GM18870 (cell line): ENCODE measurements at regions not wholly inside any gene's neighbourhood (a gene's known extent, or its start where the extent isn't known, plus 50 kb on each side); places are given as distances from the start of the nearest gene placed in this dataset.
"Not testable (repeated sequence)": the region's sequence is repeated elsewhere in the genome, so short reads cannot be mapped to it uniquely, and the experiment has no call there.

ENCODE experiments used
- ATAC-seq: cut with Tn5 transposase; IDR thresholded peaks from one replicate; pipeline ENCODE4 v1.9.1; 2021; ENCODE audit warnings: moderate library complexity; ENCODE audit not compliant: unreplicated experiment

- no peak for ATAC-seq
These were observed 88.9 kb upstream of the COL1A2 start for GRCh38 chr7:94305836-94306235.

- no peak for ATAC-seq
These were observed 87.2 kb upstream of the COL1A2 start for GRCh38 chr7:94307399-94308048.

DNA sequence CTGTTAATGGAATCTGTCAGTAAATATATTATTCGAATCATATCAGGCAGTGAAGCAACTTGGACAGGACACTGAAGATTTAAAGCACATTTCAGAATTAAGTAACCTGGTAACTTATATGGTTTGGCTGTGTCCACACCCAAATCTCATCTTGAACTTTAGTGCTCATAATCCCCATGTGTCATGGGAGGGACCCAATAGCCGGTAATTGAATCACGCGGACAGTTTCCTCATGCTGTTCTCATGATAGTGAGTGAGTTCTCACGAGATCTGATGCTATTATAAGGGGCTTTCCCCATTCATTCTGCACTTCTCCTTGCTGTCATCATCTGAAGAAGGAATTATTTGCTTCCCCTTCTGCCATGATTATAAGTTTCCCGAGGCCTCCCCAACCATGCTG lies 83.2 kb upstream of the COL1A2 start:
- ATAC-seq, result no peak

GRCh38 chr7:94313926-94314325 lies 80.8 kb upstream of the COL1A2 start:
- ATAC-seq, result no peak

GRCh38 chr7:94314413-94315410 lies 80.0 kb upstream of the COL1A2 start:
- no peak for ATAC-seq

DNA sequence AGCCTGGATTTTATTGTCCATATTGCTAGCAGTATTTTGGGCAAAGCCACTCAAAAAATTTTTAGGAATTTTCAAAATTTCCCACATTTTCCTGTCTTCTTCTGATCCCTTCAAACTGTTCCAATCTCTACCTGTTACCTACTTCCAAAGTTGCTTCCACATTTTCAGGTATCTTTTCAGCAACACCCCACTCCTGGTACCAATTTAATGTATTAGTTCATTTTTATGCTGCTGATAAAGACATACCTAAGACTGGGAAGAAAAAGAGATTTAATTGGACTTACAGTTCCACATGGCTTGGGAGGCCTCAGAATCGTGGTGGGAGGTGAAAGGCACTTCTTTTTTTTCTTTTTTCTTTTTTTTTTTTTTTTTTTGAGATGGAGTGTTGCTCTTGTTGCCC lies 73.6 kb upstream of the COL1A2 start:
- not testable (repeated sequence) for ATAC-seq

DNA sequence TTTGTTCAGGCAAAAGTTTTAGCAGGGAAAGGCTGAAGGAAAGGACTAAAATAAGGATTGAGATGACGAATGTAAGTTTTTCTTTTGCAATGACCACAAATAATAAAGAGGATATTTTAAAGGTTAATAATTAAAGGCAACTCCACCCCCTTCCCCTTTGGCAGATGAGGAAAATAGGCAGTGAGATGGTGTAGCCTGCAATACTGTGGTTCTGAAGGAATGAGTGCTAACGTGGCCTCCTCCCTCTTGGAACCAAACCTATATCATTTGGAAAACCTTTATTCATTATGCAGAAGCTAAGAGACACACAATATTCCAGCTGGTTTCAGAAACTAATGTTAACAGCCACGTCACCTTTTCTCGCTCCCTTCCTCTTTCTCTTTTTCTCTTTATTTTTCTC lies 70.9 kb upstream of the COL1A2 start:
- ATAC-seq, result no peak

DNA sequence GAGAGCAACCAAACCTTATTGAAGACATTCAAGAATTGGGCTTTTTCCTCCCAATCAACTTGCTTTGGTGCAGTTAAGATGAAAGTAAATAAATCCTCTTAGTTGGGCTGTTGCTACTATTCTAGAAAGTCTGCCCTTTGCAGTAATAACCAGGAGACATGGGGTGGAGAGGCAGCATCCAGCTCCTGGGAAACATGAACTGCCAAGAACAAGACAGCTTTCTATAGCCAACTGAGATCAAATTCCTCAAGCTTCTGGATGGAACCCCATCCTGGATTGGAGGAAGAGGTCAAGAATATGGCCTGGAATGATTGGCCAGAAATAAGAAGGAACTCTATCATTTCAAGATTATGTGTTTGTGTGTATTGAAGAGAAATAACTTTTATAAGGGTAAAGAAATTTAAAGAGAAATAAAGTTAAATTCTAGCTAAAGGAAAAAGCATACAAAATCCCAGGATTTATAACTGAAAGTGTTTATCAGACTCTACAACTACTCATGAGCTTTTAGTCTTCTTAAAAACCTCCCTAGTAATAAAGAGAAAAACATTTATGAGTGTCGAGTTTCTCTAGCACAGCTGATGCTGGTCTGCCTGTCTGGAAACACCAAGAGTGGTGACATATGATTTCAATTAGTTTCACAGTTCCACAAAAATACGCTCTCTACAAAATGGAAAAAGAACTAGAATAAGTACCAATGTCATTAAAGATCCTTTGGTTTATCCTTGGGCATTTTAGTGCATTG lies 70.1 kb upstream of the COL1A2 start:
- ATAC-seq, result no peak

DNA sequence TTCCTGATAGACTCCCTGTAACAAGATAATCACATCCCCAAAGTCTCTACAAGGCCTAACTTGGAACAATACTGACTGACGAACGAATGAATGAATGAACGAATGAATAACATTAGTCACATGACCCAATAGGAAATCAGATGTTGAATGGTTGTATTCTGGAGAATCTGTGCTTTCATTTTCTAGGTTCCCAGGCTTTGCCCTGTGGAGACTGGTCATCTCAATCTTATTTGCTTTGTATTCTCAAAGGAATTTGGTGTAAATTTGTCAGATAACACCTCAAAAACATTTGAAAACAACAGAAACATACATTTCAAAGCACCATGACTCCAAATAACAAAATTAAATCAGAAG lies 69.6 kb upstream of the COL1A2 start:
- ATAC-seq, result no peak

- no peak for ATAC-seq
These were observed 64.2 kb upstream of the COL1A2 start for GRCh38 chr7:94330269-94331020.

DNA sequence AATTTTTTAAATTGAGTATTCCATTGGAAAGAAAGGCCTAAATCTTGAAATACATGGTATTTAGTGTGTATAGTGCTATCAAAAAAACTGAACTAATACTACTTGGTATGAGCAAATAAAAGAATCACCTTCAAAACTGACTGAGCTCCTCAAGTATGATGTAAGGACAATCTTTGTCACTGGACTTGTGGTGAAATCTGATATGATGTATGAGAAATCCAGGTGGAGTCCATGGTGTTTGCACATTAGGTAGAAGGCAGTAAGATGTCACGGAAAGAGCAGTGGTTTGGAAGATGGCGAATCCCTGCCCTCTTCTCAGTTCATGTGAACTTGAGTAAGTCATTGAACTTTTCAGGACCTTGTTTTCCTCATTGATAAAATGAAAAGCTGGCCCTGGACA lies 62.1 kb upstream of the COL1A2 start:
- no peak for ATAC-seq

- ATAC-seq, result no peak
These were observed 60.9 kb upstream of the COL1A2 start for GRCh38 chr7:94333810-94334209.

- ATAC-seq, result no peak
These were observed 59.1 kb upstream of the COL1A2 start for GRCh38 chr7:94335586-94335985.

GRCh38 chr7:94336009-94336408 lies 58.7 kb upstream of the COL1A2 start:
- ATAC-seq, result no peak

- no peak for ATAC-seq
These were observed 55.7 kb upstream of the COL1A2 start for GRCh38 chr7:94338921-94339371.

- no peak for ATAC-seq
These were observed 49.9 kb upstream of the COL1A2 start for GRCh38 chr7:94344826-94345225.
